Skin of body (tissue), 1 donor: ENCODE measurements at regions not wholly inside any gene's neighbourhood (a gene's known extent, or its start where the extent isn't known, plus 50 kb on each side); places are given as distances from the start of the nearest gene placed in this dataset.

Experiments
- DNase-seq: peaks from one replicate; lab custom pipeline; 2025; lab: John Stamatoyannopoulos, UW

DNA sequence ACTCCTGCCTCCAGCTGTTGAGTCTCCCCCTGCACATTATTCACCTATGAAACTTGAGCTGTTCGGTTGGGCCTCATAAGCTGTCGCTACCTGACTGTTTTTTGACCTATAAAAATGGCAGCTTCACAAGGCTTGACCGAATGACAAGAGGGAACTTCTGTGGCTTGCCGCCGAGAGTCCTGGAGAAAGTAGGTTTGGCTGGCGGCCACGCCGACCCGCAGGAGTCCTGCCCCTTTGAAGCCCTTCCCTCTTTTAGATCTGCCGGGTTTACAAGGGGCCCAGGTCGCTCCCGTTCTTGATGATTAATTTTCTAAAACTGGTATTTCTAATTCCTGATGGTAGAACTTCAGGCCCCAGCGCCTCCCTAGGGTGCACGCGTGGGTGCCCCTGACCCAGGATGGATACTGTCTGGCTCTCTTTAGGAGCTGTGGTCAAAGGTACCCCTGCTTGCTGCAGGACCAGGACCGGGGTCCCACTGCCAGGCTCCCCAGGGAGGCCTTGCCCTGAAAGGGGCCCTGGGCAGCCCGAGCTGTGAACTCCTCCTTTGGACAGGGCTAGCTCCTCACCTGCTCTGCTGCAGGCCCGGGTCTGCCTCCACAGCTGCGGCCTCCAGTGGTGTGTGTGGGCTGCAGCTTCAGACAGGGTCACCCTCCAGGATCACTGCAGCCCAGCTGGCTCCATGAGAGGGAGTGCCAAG, 171.8 kb downstream of the CTTN start:
- DNase-seq = no peak

GRCh38 chr11:70570693-70571395, 172.5 kb downstream of the CTTN start:
- DNase-seq = no peak

GRCh38 chr11:70572974-70573260, 174.6 kb downstream of the CTTN start:
- no peak for DNase-seq

DNA sequence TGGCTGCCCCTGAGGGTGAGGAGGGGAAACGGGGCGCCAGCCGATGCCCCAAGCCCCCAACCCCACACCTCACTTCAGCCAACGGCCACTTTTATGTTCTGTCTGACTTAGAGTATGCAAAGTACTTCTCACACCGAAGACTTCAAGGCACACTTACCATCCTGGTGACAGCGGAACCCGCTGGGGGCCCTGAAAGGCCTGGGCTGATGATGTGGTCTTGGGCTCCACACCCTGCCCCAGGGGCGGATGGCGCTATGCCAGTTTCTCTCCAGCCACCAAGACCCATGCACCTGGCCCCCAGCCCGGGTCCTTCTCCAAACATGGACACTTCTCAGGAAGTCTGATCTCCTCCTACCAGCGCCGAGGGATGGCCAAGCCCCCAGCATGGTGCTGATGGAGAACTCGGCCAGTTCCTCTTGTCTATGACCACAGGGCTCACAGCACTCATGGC, 175.4 kb downstream of the CTTN start:
- DNase-seq = no peak

GRCh38 chr11:70574725-70575347, 176.5 kb downstream of the CTTN start:
- no peak for DNase-seq

GRCh38 chr11:70575396-70576060, 177.2 kb downstream of the CTTN start:
- no peak for DNase-seq

GRCh38 chr11:70577258-70577603, 178.9 kb downstream of the CTTN start:
- no peak for DNase-seq

DNA sequence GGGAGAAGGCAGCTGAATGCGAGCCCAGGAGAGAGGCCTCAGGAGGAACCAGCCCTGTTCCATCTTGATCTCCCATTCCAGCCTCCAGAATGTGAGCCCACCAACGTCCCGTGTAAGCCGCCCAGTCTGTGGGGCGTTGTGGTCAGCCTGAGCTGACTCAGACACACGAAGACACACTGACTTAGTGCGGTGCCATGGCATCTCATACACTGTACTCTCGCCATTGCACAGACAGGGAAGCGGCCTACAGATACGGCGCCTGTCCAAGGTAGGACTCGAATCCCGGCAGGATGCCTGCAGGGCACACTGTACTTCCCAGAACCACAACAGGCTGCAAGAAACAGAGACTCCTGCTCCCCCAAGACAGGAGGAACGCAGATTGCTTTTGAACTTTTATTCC, 179.6 kb downstream of the CTTN start:
- no peak for DNase-seq

GRCh38 chr11:70578371-70578770, 180.0 kb downstream of the CTTN start:
- DNase-seq = no peak

DNA sequence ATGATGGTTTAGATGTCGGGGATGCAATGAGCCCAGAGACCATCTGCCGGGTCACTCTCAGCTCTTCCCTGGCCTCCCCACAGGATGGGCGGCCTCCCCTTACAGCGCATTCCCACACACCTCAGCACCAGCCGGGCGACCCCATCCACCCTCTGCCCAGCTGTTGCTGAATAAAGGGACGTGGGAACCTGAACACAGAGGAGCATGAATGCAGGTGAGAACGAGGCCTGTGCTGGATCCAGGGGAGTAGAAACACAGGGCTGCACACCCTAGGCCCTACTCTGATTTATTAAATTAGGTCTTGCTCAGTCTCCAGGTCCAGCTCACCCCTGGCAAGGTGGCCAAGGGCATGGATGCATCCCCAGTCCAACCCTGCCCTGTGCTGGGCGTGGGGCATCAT, 180.5 kb downstream of the CTTN start:
- DNase-seq = no peak

- DNase-seq = no peak
Measured at GRCh38 chr11:70579316-70579955, 181.1 kb downstream of the CTTN start.

DNA sequence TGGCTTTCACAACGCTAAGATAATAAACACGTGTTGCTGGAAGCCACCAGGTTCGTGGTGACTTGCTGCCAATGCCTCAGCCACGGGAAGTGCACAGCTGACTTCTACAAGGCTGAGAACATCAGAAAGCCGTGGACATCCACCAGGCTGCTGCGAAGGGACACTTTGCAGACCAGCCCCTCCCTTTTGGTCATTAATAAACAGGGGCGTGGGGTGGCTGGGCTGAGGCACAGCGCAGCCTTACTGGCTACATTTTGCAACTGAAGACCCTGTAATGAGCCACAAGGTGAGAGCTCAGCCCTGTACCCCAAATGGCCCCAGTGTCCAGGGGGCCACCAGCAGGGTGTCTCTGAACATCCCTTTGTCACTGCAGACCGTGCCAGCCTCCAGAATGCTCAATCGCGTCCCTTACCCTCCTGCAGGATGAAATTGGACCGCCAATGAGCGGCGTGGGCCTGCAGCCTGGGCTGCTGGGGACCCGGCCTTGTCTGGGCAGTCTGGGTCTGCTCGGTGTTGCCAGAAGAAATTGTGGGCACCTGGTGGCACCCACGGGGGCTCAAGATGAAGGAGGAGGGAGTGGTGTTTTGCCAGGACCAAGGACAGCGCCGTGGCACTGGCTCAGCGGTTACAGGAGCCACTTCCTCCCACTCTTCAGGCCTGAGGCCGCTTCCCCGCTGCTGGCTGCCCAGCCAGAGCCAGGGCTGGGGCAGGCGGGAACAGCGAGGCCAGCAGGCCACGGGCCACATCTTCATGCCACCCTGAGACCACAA, 181.9 kb downstream of the CTTN start:
- DNase-seq = no peak

GRCh38 chr11:70581991-70582885, 183.9 kb downstream of the CTTN start:
- DNase-seq = peak; percentile 73

GRCh38 chr11:70582886-70583641, 184.7 kb downstream of the CTTN start:
- DNase-seq = no peak

GRCh38 chr11:70583781-70584218, 185.5 kb downstream of the CTTN start:
- no peak for DNase-seq

DNA sequence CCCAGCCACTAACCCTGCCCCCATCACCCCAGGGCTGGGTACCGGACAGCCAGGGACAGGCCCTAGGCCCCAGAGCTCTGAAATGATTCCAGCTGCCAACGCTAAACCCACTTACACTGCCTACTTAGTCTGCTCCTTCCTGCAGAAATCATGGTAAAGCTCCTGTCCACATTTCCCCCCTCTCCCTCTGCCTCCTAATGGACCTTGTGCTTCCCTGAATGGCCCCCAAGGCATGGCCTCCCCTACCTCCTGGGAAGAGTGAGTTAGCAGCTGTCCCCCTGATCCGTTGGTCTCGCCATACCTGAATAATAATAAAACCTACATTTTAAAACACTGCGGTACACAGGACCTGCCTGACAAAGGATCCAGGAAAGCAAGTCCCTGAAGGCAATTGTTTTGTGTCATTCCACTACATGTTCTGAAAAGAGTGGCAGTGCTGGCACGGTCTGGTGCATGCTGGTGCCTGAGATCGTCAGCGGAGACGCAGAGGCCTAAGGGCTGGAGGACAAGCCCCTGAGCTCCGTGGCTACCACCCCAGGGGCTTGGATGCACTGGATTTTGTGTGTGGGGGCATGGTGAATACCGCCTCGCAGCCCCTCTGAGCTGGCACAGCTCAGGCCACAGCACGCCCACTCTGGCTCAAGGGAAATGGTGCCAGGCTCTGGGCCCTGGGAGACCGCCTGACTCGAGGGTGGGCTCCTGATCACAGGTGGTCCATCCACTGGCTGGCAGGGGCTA, 186.3 kb downstream of the CTTN start:
- no peak for DNase-seq

- DNase-seq = no peak
Measured at GRCh38 chr11:70585236-70585545, 186.9 kb downstream of the CTTN start.

GRCh38 chr11:70586261-70587074, 188.1 kb downstream of the CTTN start:
- no peak for DNase-seq
